T1000 (cell line): ENCODE measurements at regions not wholly inside any gene's neighbourhood (a gene's known extent, or its start where the extent isn't known, plus 50 kb on each side); places are given as distances from the start of the nearest gene placed in this dataset.
"Not testable (repeated sequence)": the region's sequence is repeated elsewhere in the genome, so short reads cannot be mapped to it uniquely, and the experiment has no call there.

Experiments used
- DNase-seq: peaks from one replicate; lab custom pipeline; 2025; ENCODE audit warnings: mixed read lengths; lab: John Stamatoyannopoulos, UW

GRCh38 chr1:43042773-43043457 is 84.2 kb upstream of the SLC2A1 start:
- no peak for DNase-seq

- DNase-seq, result no peak
These were observed 83.5 kb upstream of the SLC2A1 start for GRCh38 chr1:43042127-43042526.

DNA sequence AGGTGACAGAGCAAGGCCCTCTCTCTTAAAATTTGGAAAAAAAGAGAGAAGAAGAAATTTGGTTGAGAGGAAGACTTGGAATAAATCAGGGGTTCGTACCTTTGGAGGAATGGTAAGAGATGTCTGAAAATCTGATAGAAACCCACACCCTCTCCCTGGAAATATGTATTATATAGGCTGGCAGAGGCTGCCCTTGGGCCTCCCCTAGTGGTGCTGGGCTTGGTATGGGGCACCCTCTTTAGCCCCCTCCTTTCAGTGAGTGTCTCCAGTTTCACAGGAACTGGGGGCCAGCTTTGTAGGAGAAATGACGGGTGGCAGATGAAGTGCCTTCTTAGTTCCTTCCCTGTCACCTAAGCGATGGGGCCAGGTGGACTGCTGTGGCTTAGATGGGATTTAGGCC is 82.9 kb upstream of the SLC2A1 start:
- no peak for DNase-seq

DNA sequence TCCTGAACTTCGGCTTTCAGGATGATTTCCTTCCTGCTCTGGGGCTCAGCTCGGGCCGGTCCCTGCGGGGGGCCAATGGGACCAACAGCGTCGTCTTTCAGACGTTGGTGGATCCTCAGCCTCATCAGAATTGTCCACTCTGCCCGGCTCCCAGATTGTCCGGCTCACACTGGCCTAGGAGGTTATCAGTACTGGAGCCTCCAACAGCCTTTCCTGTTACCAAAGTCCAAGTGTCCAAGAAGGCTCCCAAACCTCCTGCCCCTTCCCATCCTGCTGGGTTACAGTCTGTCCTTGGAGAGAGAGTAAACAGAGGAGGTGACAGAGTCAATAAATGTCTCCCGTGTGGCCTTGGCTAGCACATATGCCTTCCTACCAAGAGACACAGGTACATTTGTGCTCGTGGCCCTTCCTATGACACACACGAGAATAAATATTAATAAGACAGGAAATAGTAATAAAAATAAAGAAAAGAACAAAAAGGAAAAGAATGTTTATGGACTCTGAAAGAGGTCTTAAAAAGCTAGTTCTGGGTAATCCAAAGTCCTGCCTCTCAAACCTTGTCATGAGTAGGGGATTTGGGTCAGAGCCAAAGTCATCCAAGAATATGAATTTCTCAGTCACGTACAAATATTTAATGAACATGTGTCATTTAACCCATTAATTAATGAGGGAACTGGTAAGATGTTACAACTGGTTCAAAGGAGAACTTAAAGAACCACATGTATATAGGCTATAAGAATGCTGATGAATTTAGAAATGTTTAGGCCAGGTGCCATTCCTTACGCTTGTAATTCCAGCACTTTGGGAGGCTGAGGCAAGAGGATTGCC is 80.8 kb upstream of the SLC2A1 start:
- no peak for DNase-seq

DNA sequence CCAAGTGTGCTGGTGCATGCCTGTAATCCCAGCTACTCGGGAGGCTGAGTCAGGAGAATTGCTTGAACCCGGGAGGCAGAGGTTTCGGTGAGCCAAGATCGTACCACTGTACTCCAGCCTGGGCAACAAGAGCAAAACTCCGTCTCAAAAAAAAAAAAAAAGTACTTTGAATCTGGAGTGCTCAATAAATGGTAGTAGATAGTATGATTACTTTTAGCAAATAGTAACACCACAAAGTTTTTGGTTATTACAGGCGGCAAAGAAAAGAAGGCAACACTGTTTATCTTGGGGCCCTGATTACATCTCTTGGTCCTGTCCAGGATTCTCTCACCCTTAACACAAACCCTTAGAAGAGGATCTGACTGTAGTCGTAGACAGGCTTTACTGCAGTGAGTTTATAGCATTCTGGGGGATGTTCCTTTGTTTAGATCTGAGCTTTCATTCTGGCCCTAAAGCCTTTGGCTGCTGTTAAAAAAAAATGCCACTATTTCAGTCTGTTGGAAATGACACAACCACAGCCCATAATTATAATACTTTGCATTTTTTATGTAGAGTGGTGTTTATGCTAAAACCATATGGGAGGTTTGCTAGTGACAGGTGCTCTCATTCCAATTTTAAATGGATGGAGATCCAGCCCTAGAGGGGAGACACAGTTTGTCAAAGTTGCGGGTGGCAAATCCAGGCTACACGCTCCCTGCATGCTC is 79.7 kb upstream of the SLC2A1 start:
- no peak for DNase-seq

- DNase-seq, result no peak
These were observed 78.8 kb upstream of the SLC2A1 start for GRCh38 chr1:43037466-43037865.

- no peak for DNase-seq
These were observed 78.3 kb upstream of the SLC2A1 start for GRCh38 chr1:43036932-43037331.

DNA sequence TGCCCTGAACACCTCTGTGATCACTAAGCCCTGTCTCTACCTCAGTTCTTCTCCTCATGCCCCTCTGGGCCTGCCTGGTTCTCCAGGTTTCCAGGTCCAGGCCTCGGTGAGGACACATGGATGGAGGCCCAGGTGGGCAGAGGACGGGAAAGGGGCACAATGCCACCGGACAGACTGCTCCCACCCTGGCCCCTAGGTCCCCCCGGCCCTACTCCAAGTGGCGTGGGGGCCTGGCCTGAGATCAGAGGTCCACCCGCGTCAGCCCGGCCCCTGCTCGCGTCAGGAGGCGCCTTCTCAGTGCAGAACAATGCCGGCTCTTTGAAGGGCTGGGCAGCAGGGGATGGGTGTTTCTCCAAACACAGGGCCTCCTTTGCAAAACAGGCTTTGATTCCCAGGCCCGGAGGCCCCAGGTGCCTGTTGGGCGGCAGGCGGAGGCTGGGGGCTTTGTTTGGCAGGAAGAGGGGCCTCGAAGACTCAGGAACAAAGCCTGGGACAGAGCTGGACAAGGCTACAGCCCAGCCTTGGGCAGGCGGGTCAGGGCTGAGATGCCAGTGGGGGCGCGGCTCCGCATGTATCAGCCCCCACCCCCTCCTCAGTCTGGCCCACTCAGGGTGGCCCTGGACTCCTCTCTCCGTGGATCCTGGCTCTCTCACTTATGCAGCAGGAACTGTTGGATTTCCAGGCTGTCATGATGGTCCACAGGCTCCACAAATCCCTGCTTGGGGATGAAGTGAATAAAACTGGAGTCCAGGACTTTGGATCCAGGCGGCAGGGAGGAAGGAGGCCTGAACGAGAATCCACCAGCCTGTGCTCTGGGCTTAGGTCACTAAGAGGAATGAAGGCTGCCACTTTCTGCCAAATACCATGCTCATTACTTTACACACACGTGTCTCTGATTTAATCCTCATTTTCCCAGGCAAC is 77.4 kb upstream of the SLC2A1 start:
- DNase-seq, result no peak

DNA sequence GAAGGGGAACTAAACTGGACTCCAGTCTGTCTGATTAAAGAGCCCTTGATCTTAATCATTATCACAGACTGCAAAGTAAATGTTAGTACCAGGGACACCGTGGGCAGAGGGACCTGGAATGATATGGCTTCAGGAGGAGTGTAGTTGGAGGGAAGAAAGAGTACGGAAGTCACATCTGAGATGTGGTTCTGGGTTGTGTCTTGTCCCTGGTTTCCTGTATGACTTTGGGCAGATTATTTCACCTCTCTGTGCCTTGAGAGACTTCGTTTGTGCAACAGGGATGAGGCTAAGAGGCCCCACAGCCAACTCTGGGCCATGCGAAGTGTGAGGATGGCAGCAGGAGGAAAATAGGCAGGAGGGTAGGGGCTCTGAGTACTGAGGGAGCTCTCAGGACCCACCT is 76.1 kb upstream of the SLC2A1 start:
- DNase-seq, result no peak

DNA sequence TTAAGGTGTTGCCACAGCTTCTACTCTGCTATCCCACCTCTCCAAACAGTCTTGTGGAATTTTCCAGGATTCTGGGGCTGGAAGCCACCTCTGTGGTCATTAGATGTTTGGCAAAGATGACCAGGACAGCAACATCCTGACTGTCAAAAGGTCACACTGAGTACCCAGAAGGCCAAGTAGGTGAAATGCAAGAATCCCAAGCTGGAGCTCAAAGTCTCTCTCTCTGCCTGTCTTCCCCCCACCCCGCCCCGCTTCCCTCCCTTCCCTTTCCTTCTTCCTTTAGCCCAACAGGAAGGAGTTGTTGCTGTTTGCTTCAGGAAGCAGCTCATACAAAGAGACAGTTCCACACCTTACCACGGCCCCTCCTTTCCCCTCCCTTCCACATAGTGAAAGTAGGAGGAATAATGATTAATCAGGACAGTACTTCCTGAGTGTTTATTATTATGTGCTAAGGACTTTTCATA is 75.6 kb upstream of the SLC2A1 start:
- no peak for DNase-seq

- no peak for DNase-seq
These were observed 72.9 kb upstream of the SLC2A1 start for GRCh38 chr1:43031316-43032203.

DNA sequence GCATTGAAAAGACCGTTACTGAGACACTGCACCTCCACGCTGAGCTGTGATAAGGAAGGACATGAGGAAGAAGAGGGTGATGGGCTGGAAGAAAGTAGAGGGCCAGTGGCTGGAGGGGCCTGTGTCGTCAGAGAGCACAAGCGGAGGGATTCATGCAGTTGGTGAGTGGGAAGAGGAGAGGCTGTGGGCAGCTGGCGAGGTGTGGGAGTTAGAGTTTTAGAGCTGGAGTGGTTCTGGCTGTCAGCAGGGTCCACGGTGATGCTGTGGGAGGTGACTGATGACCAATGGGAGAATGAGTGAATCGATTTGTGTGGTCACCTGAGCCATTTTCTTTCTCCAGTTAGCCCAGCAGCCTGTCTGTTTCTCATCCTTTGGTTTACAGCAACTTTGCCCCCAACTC is 66.2 kb upstream of the SLC2A1 start:
- no peak for DNase-seq

GRCh38 chr1:43021547-43022474 is 63.1 kb upstream of the SLC2A1 start:
- no peak for DNase-seq

GRCh38 chr1:43019226-43019625 is 60.6 kb upstream of the SLC2A1 start:
- no peak for DNase-seq

DNA sequence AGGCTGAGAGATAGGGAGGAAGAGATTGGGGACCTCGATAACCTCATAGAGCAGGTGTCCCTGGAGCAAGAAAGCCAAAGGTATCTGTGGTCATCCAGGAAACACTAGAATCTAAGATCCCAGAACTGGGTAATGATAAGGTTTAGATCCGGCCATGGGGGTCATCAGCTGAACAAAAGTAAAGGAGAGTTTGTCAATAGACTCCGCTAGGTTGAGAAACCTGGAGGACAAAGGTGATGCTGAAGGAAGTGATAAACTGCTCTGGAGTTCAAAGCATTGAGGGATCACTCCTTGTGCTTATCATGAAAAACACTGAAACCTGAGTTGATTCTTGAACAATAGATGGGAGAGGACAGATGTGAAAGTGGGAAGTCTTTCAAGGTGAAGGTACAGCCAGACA is 59.5 kb upstream of the SLC2A1 start:
- no peak for DNase-seq

- DNase-seq, result no peak
These were observed 56.6 kb upstream of the SLC2A1 start for GRCh38 chr1:43015269-43015668.

- not testable (repeated sequence) for DNase-seq
These were observed 55.9 kb upstream of the SLC2A1 start for GRCh38 chr1:43014579-43014978.

- DNase-seq, result no peak
These were observed 52.4 kb upstream of the SLC2A1 start for GRCh38 chr1:43011020-43011419.

- DNase-seq, result no peak
These were observed 50.6 kb upstream of the SLC2A1 start for GRCh38 chr1:43009274-43009673.
